GM23338 (cell line): ENCODE measurements at regions not wholly inside any gene's neighbourhood (a gene's known extent, or its start where the extent isn't known, plus 50 kb on each side); places are given as distances from the start of the nearest gene placed in this dataset.

Experiments used
- ATAC-seq: fragments of 200-7000 bp; cut with Tn5 transposase; 3 replicates; pipeline ENCODE4 v1.9.1; 2020
- DNase-seq: peaks from one replicate; pipeline ENCODE4 v3.0.0-alpha.2; 2015; ENCODE audit warnings: low spot score
- H2AFZ ChIP-seq: fragments of 200-600 bp; sonication (generic); 2 replicates; pipeline ENCODE4 v1.8.0; 2016; ENCODE audit warnings: antibody characterized with exemption, mild to moderate bottlenecking, moderate library complexity
- H3F3A ChIP-seq: fragments of 200-600 bp; sonication (generic); replicated peaks from 2 replicates; pipeline ENCODE4 v1.8.0; 2017; ENCODE audit warnings: antibody characterized with exemption, mixed run types, low read depth
- H3K27ac ChIP-seq: fragments of 200-600 bp; sonication (generic); 2 replicates; pipeline ENCODE4 v1.6.1; 2016; ENCODE audit warnings: low read depth
- H3K27me3 ChIP-seq: fragments of 200-600 bp; sonication (generic); 2 replicates; pipeline ENCODE4 v1.8.0; 2016; ENCODE audit warnings: mild to moderate bottlenecking, mixed run types, moderate library complexity; ENCODE audit not compliant: insufficient read depth
- H3K36me3 ChIP-seq: fragments of 200-600 bp; sonication (generic); 2 replicates; pipeline ENCODE4 v1.8.0; 2016; ENCODE audit warnings: mild to moderate bottlenecking; ENCODE audit not compliant: insufficient read depth
- H3K4me1 ChIP-seq: fragments of 200-600 bp; sonication (generic); 2 replicates; pipeline ENCODE4 v1.8.0; 2016; ENCODE audit warnings: mild to moderate bottlenecking, moderate library complexity; ENCODE audit not compliant: insufficient read depth
- H3K4me2 ChIP-seq: fragments of 200-600 bp; sonication (generic); 2 replicates; pipeline ENCODE4 v1.7.1; 2017; ENCODE audit warnings: mixed run types
- H3K4me3 ChIP-seq: fragments of 200-600 bp; sonication (generic); 2 replicates; pipeline ENCODE4 v1.6.1; 2016; ENCODE audit warnings: mixed run types
- H3K79me2 ChIP-seq: fragments of 200-600 bp; sonication (generic); replicated peaks from 2 replicates; pipeline ENCODE4 v1.8.0; 2017; ENCODE audit warnings: mild to moderate bottlenecking; ENCODE audit not compliant: insufficient read depth
- H3K9me2 ChIP-seq: fragments of 200-600 bp; sonication (generic); 2 replicates; pipeline ENCODE4 v1.8.0; 2017; ENCODE audit not compliant: insufficient read depth
- H4K20me1 ChIP-seq: fragments of 200-600 bp; sonication (generic); replicated peaks from 2 replicates; pipeline ENCODE4 v1.8.0; 2017; ENCODE audit warnings: mild to moderate bottlenecking; ENCODE audit not compliant: insufficient read depth
- H3K27ac Mint-ChIP-seq: 2 replicates; pipeline ENCODE4 v1.8.0; 2020; ENCODE audit warnings: inconsistent platforms, mild to moderate bottlenecking, moderate library complexity, mixed read lengths
- H3K27me3 Mint-ChIP-seq: 3 replicates; pipeline ENCODE4 v1.8.0; 2022; ENCODE audit warnings: low read depth, mild to moderate bottlenecking, moderate library complexity, mixed read lengths, inconsistent platforms; ENCODE audit not compliant: insufficient read depth, poor library complexity
- H3K36me3 Mint-ChIP-seq: 3 replicates; pipeline ENCODE4 v1.8.0; 2021; ENCODE audit warnings: low read depth, mild to moderate bottlenecking, inconsistent platforms, moderate library complexity, mixed read lengths
- H3K4me1 Mint-ChIP-seq: 3 replicates; pipeline ENCODE4 v1.8.0; 2020; ENCODE audit warnings: mild to moderate bottlenecking, inconsistent platforms, mixed read lengths
- H3K4me3 Mint-ChIP-seq: 3 replicates; pipeline ENCODE4 v1.8.0; 2021; ENCODE audit warnings: moderate library complexity, mild to moderate bottlenecking, inconsistent platforms, mixed read lengths
- H3K9me3 Mint-ChIP-seq: 3 replicates; pipeline ENCODE4 v1.8.0; 2020; ENCODE audit warnings: moderate library complexity, mild to moderate bottlenecking, inconsistent platforms, mixed read lengths
- CREB1 ChIP-seq: fragments of 250-450 bp; sonication (Bioruptor Pico); IDR thresholded peaks from 2 replicates; pipeline ENCODE4 v1.5.0; 2020; ENCODE audit warnings: low read depth, mild to moderate bottlenecking, moderate library complexity
- EZH2 ChIP-seq: fragments of 200-600 bp; sonication (generic); IDR thresholded peaks from one replicate; pipeline ENCODE4 v1.8.0; 2017; ENCODE audit warnings: antibody characterized with exemption, mild to moderate bottlenecking, low read depth; ENCODE audit not compliant: unreplicated experiment
- JUNB ChIP-seq: IDR thresholded peaks from one replicate; pipeline ENCODE4 v1.6.1; 2016; ENCODE audit warnings: antibody characterized with exemption; ENCODE audit not compliant: unreplicated experiment
- POLR2AphosphoS5 ChIP-seq: IDR thresholded peaks from 2 replicates; pipeline ENCODE4 v1.6.1; 2016; ENCODE audit warnings: antibody characterized with exemption, low read depth
- STAT1 ChIP-seq: IDR thresholded peaks from one replicate; pipeline ENCODE4 v1.6.1; 2016; ENCODE audit warnings: antibody characterized with exemption; ENCODE audit not compliant: unreplicated experiment
- ZNF114 ChIP-seq: fragments of 250-450 bp; sonication (Bioruptor Pico); IDR thresholded peaks from 2 replicates; pipeline ENCODE4 v1.5.0; 2020; ENCODE audit warnings: mild to moderate bottlenecking, moderate library complexity
- ZNF331 ChIP-seq: fragments of 250-450 bp; sonication (Bioruptor Pico); IDR thresholded peaks from 2 replicates; pipeline ENCODE4 v1.5.0; 2020; ENCODE audit warnings: low read depth, mild to moderate bottlenecking, moderate library complexity
- ZNF462 ChIP-seq: fragments of 250-450 bp; sonication (Bioruptor Pico); IDR thresholded peaks from 2 replicates; pipeline ENCODE4 v1.5.0; 2020; ENCODE audit warnings: mild to moderate bottlenecking, moderate library complexity
- TF ChIP-seq, protein P1 (sequence below): IDR thresholded peaks from 2 replicates; pipeline ENCODE4 v1.6.1; 2016; ENCODE audit warnings: antibody characterized with exemption
- TF ChIP-seq, protein P2 (sequence below), 2 experiments: fragments of 200-600 bp in 1 of 2; sonication (generic) in 1 of 2; conservative IDR thresholded peaks; 2 replicates each; pipeline versions ENCODE4 v1.5.1 to v1.6.1; 2016 to 2017; ENCODE audit warnings: antibody characterized with exemption in 2 of 2, low read depth in 2 of 2, mild to moderate bottlenecking in 2 of 2, moderate library complexity in 1 of 2

GRCh38 chr1:79896140-79896539, 889.6 kb upstream of the ADGRL4 start:
- H3K4me3 Mint-ChIP-seq, result no peak overlapping the region
- H3K27me3 ChIP-seq, result no peaks in the 10 kb centered on the region

More at GRCh38 chr1:79896140-79896539, 889.6 kb upstream of the ADGRL4 start:
- Histone ChIP-seq H3K9me2 (no peaks in the 10 kb centered on the region), H2AFZ (no peak overlapping the region; the same call in 1 of the 2 replicates), H3K4me3 (no peak overlapping the region), H4K20me1 (no peaks in the 10 kb centered on the region), H3K79me2 (no peaks in the 10 kb centered on the region), H3K27ac (no peak overlapping the region), H3K4me1 (no peaks in the 10 kb centered on the region), H3K36me3 (no peaks in the 10 kb centered on the region), H3K4me2 (no peak overlapping the region), H3F3A (no peaks in the 10 kb centered on the region)
- ATAC-seq (no peak), DNase-seq (no peak)
- Mint-ChIP-seq H3K9me3 (peaks cover 6% of the 10 kb centered on the region; the same call in 1 of the 3 replicates), H3K4me1 (no peaks in the 10 kb centered on the region), H3K27ac (no peak overlapping the region), H3K36me3 (peaks cover 2% of the 10 kb centered on the region; the same call in 1 of the 3 replicates), H3K27me3 (peaks cover 2% of the 10 kb centered on the region)
- TF ChIP-seq EZH2 (no peak), ZNF114 (no peak), ZNF462 (CRISPR knock-in tag) (no peak), POLR2AphosphoS5 (no peak), JUNB (no peak), CREB1 (CRISPR knock-in tag) (no peak), STAT1 (no peak), ZNF331 (CRISPR knock-in tag) (no peak)
- TF ChIP-seq, protein P1, sequence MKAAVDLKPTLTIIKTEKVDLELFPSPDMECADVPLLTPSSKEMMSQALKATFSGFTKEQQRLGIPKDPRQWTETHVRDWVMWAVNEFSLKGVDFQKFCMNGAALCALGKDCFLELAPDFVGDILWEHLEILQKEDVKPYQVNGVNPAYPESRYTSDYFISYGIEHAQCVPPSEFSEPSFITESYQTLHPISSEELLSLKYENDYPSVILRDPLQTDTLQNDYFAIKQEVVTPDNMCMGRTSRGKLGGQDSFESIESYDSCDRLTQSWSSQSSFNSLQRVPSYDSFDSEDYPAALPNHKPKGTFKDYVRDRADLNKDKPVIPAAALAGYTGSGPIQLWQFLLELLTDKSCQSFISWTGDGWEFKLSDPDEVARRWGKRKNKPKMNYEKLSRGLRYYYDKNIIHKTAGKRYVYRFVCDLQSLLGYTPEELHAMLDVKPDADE, result no peak
- TF ChIP-seq, protein P2, sequence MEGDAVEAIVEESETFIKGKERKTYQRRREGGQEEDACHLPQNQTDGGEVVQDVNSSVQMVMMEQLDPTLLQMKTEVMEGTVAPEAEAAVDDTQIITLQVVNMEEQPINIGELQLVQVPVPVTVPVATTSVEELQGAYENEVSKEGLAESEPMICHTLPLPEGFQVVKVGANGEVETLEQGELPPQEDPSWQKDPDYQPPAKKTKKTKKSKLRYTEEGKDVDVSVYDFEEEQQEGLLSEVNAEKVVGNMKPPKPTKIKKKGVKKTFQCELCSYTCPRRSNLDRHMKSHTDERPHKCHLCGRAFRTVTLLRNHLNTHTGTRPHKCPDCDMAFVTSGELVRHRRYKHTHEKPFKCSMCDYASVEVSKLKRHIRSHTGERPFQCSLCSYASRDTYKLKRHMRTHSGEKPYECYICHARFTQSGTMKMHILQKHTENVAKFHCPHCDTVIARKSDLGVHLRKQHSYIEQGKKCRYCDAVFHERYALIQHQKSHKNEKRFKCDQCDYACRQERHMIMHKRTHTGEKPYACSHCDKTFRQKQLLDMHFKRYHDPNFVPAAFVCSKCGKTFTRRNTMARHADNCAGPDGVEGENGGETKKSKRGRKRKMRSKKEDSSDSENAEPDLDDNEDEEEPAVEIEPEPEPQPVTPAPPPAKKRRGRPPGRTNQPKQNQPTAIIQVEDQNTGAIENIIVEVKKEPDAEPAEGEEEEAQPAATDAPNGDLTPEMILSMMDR (conservative IDR thresholded peaks at IDR 0.05; ENCODE audit: low read depth in 2 of 2), result no peak
